Stimulated activated CD4-positive, alpha-beta T cell treated with anti-CD3 and anti-CD28 coated beads, Interleukin-15, amount 100 ng/mL, for 1 hour (primary cell): ENCODE measurements at regions not wholly inside any gene's neighbourhood (a gene's known extent, or its start where the extent isn't known, plus 50 kb on each side); places are given as distances from the start of the nearest gene placed in this dataset.

Source experiments
- DNase-seq, 2 donors: peaks; one replicate each; pipeline ENCODE4 v3.0.0-alpha.2; 2020; ENCODE audit warnings: low read depth in 1 of 2, low spot score in 1 of 2

- DNase-seq: no peak
Observed at GRCh38 chr9:91092214-91092613, 269.5 kb downstream of the AUH start.

GRCh38 chr9:91094324-91095088 lies 267.2 kb downstream of the AUH start:
- DNase-seq: no peak

GRCh38 chr9:91098203-91098850 lies 263.4 kb downstream of the AUH start:
- DNase-seq: no peak

DNA sequence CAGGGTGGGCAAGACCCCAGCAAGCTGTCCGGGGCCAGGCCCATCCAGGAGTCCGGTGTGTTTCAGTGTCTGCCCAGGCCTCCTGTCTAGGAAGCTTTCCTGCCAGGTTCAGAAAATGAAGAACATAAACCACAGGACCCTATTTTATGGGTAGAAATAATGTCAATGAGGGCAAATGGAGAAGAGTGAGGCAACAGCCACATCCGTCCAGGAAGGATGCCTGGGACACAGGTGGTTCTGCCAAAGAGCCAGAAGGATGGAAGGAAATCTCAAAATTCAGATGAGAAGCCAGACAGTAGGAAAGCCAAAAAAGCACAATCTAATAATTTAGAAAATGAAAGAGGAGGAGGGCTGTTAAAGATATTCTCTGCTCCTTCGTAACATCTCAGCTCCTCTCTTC lies 262.3 kb downstream of the AUH start:
- no peak for DNase-seq

GRCh38 chr9:91100878-91101450 lies 260.8 kb downstream of the AUH start:
- no peak for DNase-seq

- DNase-seq: peak; percentile 29 to 32
Observed at GRCh38 chr9:91101611-91102168, 260.0 kb downstream of the AUH start.

GRCh38 chr9:91102269-91102668 lies 259.4 kb downstream of the AUH start:
- no peak for DNase-seq

DNA sequence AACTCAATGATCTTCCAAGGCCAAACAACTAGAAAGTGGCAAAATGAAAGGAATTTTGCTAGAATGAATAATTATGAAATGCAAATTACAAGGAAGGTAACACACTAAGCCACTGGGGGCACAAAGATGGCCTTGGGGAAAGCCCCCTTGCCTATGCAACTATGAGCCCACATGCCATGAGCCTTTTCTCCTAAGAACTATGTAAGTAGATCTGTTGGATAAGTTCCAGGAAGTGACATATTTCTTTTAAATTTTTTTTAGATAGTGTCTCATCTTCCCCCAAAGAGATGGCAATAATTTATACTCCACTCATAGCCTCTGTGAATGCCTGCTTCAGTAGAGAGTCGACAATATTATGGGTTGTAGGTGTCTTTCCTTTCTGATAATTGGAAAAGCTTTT lies 257.8 kb downstream of the AUH start:
- no peak for DNase-seq

DNA sequence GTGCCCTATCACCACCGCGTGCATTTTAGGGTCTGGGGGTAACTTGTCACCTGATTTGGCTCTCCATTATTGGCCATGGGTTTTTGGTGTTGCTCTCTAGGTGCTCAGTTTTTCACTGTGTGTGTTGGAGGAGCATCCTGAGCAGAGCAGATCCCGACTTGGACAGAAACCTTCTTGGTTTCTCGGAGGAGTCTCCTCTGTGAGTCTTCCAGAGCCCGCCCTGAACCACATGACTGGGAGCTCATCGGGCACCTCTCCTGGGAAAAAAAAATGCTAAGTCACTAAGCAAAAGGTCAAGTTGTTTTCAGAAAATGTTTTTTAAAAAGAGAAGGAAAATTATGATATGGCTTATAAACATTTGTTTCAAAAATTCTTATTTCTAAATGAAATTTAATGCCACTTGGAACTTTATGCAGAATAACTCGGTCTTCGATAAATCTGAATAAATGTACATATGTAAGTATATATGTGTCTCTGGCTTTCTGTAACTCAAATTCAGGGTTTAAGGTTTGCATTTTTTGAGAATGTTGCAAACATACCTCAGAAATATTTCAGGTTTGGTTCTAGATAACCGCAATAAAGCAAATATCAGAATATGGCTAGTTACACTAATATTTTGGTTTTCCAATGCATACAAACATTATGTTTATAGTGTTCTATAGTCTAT lies 255.2 kb downstream of the AUH start:
- DNase-seq: no peak

DNA sequence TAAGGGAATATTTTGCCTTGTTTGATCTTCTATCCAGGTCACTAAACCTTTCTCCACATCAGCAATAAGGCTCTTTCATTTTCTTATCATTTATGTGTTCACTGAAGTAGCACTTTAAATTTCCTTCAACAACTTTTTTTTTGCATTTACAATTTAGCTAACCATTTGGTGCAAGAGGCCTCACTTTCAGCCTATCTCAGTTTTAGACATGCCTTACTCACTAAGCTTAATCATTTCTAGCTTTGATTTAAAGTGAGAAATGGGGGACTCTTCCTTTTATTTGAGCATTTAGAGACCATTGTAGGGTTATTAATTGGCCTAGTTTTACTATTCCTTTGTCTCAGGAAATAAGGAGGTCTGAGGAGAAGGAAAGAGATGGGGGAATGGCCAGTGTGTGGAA lies 250.5 kb downstream of the AUH start:
- no peak for DNase-seq

DNA sequence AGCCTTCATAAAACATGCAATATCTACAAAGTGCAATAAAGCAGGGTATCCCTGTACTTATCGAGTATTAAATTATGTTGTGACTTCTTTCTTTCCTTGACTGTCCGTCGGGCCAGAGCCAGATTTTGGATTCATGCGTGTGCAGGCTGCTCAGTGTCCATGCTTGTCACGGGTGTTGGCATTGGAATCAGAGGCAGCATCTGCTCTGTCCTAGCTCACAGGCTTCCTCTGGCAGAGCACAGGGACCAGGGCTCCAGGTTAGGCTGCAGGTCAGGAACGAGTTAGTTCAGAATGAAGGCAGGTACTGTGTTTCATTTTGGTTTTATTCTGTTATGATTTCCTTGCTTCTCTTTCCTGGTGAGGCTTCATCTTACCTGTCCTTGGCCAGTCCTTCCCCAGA lies 249.8 kb downstream of the AUH start:
- no peak for DNase-seq

GRCh38 chr9:91113016-91113415 lies 248.7 kb downstream of the AUH start:
- DNase-seq: no peak

DNA sequence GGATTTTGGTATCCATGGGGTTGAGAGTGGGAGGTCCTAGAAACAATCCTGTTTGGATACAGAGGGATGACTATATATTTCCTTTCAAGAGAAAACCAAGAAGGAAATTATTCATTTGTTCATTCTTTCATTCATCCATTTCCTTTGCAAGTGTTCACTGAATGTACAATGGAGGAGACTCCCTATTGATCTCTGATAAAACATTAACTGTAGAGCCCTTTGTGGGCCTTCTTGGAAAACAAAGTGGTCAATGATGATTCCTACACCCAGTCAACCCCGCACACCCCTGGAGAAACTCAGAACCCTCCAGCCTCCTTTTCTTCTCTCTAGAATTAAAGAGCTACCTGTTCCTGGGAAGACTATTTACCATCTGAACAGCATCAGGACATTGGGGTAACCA lies 247.3 kb downstream of the AUH start:
- DNase-seq: no peak

GRCh38 chr9:91116211-91116610 lies 245.5 kb downstream of the AUH start:
- no peak for DNase-seq

- no peak for DNase-seq
Observed at GRCh38 chr9:91116711-91117110, 245.0 kb downstream of the AUH start.

DNA sequence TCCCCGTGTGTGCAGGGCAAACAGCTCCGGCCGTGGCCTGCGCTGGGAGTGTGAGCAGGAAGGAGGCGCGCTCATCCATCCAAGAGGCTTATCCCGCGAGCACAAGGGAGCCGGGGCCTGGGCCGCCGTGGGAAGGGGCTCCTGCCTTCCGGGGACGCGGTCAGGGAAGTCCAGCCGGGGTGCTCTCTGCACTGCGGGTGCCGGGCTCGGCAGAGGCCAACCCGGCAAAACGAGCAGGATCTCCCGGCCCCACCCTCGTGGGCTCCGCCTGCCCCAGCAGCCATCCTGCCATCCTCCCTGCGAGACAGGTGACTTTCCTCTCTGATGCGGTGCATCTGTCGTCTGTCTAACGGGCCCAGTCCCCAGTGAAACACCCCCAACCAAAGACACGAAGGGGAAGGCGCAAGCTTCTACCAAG lies 244.2 kb downstream of the AUH start:
- DNase-seq: no peak

DNA sequence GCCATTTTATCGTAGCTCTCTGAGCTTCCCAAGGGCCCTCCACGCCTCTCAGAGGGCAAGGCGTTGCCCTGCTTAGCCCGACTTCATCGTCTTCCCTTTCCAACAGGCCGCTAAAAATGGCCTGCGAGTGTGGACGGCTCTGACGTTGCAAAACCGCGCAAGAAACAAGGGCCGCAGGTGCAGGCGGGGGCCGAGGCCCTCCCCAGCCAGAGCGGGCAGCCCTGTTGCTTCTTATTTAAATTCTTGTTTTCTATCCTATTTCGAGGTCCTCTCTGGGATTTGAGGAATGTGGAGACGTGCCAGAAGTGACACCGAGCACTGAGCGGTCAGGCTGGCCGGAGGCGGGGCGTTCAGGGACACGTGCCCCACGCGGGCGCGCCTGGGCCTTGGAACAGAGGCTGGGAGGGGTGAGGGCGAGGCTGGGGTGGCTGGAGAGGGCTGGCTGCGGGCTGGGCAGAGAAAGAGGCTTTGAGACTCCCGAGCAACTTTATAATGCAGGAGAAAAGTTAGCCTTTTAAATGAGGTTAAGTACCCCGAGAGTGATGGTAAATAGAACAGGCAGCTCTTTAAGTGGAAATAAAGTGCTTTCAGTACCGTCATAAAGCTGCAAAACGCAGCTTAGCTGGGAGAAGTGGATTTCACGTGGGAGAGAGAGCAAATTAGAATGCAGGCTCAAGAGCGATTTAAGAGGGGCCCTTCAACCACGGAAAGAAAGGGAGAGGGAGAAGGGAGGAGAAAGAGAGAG lies 243.6 kb downstream of the AUH start:
- no peak for DNase-seq

DNA sequence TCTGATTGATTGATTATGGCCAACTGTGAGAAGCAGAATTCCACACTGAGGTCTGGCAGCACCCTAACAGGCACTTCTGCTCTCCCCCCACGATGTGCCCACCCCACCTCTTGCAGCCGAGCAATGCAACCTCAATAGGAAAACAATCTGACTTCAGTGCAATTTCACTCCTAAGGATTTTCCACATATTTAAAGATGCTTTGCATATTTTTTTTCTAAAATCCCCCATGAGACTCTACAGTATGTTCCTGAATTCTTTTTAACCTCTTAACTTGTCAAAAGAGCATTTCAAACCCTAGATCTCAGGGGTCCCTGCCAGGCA lies 243.1 kb downstream of the AUH start:
- no peak for DNase-seq

- DNase-seq: no peak
Observed at GRCh38 chr9:91119142-91119541, 242.6 kb downstream of the AUH start.

DNA sequence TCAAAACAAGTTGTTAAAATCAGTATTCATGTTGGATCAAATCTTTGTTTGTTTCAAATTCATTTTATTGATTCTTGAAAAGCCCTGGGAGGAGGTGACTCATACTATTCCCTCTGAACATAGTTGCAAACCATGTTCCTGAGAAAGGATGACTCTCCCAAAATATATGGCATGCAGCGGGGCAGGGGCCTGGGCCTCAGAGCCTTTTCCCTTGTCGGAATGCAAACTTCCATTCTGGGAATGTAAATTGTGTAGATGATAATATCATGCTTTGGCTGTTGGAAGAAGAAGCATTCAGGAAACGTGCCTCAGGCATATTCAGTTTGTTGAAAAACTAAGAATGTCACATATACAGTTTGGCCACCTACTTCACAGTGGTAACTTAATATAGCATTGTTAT lies 242.0 kb downstream of the AUH start:
- no peak for DNase-seq

- no peak for DNase-seq
Observed at GRCh38 chr9:91120200-91120599, 241.5 kb downstream of the AUH start.
